Panc1 (cell line): ENCODE measurements at regions not wholly inside any gene's neighbourhood (a gene's known extent, or its start where the extent isn't known, plus 50 kb on each side); places are given as distances from the start of the nearest gene placed in this dataset.
"Not testable (repeated sequence)": the region's sequence is repeated elsewhere in the genome, so short reads cannot be mapped to it uniquely, and the experiment has no call there.

ENCODE experiments used
- ATAC-seq: fragments of 200-7000 bp; cut with Tn5 transposase; 2 replicates; pipeline ENCODE4 v1.9.1; 2020; ENCODE audit warnings: mild to moderate bottlenecking, moderate library complexity
- BruUV-seq: library from RNA; stranded (reverse); fragments of 400-500 nt; replicated peaks from 2 replicates; lab custom pipeline; 2021; lab: Mats Ljungman, UMichigan
- CTCF ChIA-PET: fragments of 300-600 bp; sonication (Branson Sonifier 250); formaldehyde crosslinking; loops from one replicate; lab custom pipeline; 2022; ENCODE audit warnings: antibody characterized with exemption; lab: Charles Lee
- POLR2A ChIA-PET: fragments of 300-600 bp; sonication (Branson Sonifier 250); formaldehyde crosslinking; loops from one replicate; lab custom pipeline; 2022; ENCODE audit warnings: antibody characterized with exemption; lab: Charles Lee
- DNase-seq: peaks from one replicate; pipeline ENCODE4 v3.0.0-alpha.2; 2010; ENCODE audit warnings: low read depth, low spot score
- H3K27ac ChIP-seq: 2 replicates; pipeline ENCODE4 v1.5.1; 2011; ENCODE audit warnings: mild to moderate bottlenecking, low read length, inconsistent platforms
- H3K27me3 ChIP-seq: fragments of 200-500 bp; sonication (Bioruptor generic); 2 replicates; pipeline ENCODE4 v1.6.0; 2014; ENCODE audit warnings: low read length, inconsistent platforms; ENCODE audit not compliant: control insufficient read depth, insufficient read depth
- H3K36me3 ChIP-seq: fragments of 200-500 bp; sonication (Bioruptor generic); 2 replicates; pipeline ENCODE4 v1.5.1; 2014; ENCODE audit warnings: inconsistent platforms, mild to moderate bottlenecking, low read length, moderate library complexity; ENCODE audit not compliant: control insufficient read depth, insufficient read depth
- H3K4me1 ChIP-seq: 2 replicates; pipeline ENCODE4 v1.5.1; 2011; ENCODE audit warnings: inconsistent platforms, mild to moderate bottlenecking, low read length, moderate library complexity; ENCODE audit not compliant: control insufficient read depth, insufficient read depth
- H3K4me3 ChIP-seq, 2 experiments: 2 replicates each; pipeline ENCODE4 v1.5.1; 2011 to 2012; ENCODE audit warnings: low read depth in 2 of 2, low read length in 2 of 2, mild to moderate bottlenecking in 2 of 2, inconsistent platforms in 1 of 2, moderate library complexity in 1 of 2
- H3K9me3 ChIP-seq: fragments of 200-500 bp; sonication (Bioruptor generic); 2 replicates; pipeline ENCODE4 v1.5.1; 2014; ENCODE audit warnings: low read depth, mild to moderate bottlenecking, inconsistent platforms, low read length, moderate library complexity; ENCODE audit not compliant: control insufficient read depth, insufficient read depth
- CTCF ChIP-seq: fragments of 450-650 bp; IDR thresholded peaks from 2 replicates; pipeline ENCODE4 v1.5.1; 2017; ENCODE audit warnings: mild to moderate bottlenecking
- POLR2AphosphoS5 ChIP-seq: IDR thresholded peaks from 2 replicates; pipeline ENCODE4 v1.6.1; 2012; ENCODE audit warnings: mild to moderate bottlenecking, low read depth, low read length, moderate library complexity
- REST ChIP-seq, 2 experiments: IDR thresholded peaks; 2 replicates each; pipeline ENCODE4 v1.6.1; 2011 to 2012; ENCODE audit warnings: low read depth in 2 of 2, control low read depth in 1 of 2, low read length in 1 of 2, mild to moderate bottlenecking in 1 of 2, moderate library complexity in 1 of 2; ENCODE audit not compliant: insufficient read depth in 1 of 2
- SIN3A ChIP-seq: IDR thresholded peaks from 2 replicates; pipeline ENCODE4 v1.6.1; 2012; ENCODE audit warnings: low read depth, mild to moderate bottlenecking, low read length, moderate library complexity, borderline replicate concordance; ENCODE audit not compliant: insufficient read depth
- TCF7L2 ChIP-seq: IDR thresholded peaks from 2 replicates; pipeline ENCODE4 v1.6.1; 2011; ENCODE audit warnings: mild to moderate bottlenecking, low read depth, low read length, inconsistent platforms
- in situ Hi-C: cut with HindIII; loops from 2 replicates; pipeline ENCODE4 v1.10.0; 2016; ENCODE audit warnings: low sequenced_read_pairs, low pct_unique_long_range_greater_than_20kb
- intact Hi-C: fragments of 100-400 bp; cut with micrococcal nuclease; formaldehyde crosslinking; loops from one replicate; pipeline ENCODE4 v1.10.0; 2022; ENCODE audit not compliant: unreplicated experiment

- in situ Hi-C loops, result no loop called here
- ATAC-seq, result no peak
- H3K27ac ChIP-seq, result no peak overlapping the region
- H3K4me1 ChIP-seq, result no peaks in the 10 kb centered on the region
- ChIA-PET POLR2A (no interaction called here), CTCF (no interaction called here)
- H3K4me3 ChIP-seq, result no peak overlapping the region
- DNase-seq, result no peak
- no TSS peak for BruUV-seq
- no peaks in the 10 kb centered on the region for H3K36me3 ChIP-seq
- intact Hi-C loops, result no loop called here
- H3K27me3 ChIP-seq, result no peaks in the 10 kb centered on the region
- H3K9me3 ChIP-seq, result no peaks in the 10 kb centered on the region
- TF ChIP-seq SIN3A (no peak), CTCF (no peak), POLR2AphosphoS5 (no peak), TCF7L2 (no peak), REST (IDR thresholded peaks at IDR 0.05; ENCODE audit: insufficient read depth in 1 of 2, low read depth in 2 of 2, low read length in 1 of 2) (no peak)
Observed at GRCh38 chr18:1848716-1849115, 722.6 kb downstream of the METTL4 start.

GRCh38 chr18:1849386-1849785, 721.9 kb downstream of the METTL4 start:
- no peak overlapping the region for H3K27ac ChIP-seq
- BruUV-seq, result no TSS peak
- ATAC-seq (no peak), DNase-seq (no peak)
- no peaks in the 10 kb centered on the region for H3K36me3 ChIP-seq
- intact Hi-C loops, result no loop called here
- in situ Hi-C loops, result no loop called here
- no peaks in the 10 kb centered on the region for H3K9me3 ChIP-seq
- H3K27me3 ChIP-seq, result no peaks in the 10 kb centered on the region
- TF ChIP-seq SIN3A (no peak), REST (IDR thresholded peaks at IDR 0.05; ENCODE audit: insufficient read depth in 1 of 2, low read depth in 2 of 2, low read length in 1 of 2) (no peak), TCF7L2 (no peak), POLR2AphosphoS5 (no peak), CTCF (no peak)
- H3K4me3 ChIP-seq, result no peak overlapping the region
- no peaks in the 10 kb centered on the region for H3K4me1 ChIP-seq
- POLR2A ChIA-PET, result no interaction called here
- CTCF ChIA-PET, result no interaction called here

- H3K36me3 ChIP-seq, DNase-seq, CTCF ChIA-PET, BruUV-seq, H3K27ac ChIP-seq, ATAC-seq, H3K27me3 ChIP-seq, POLR2A ChIA-PET, H3K4me3 ChIP-seq, H3K9me3 ChIP-seq, intact Hi-C loops, H3K4me1 ChIP-seq, in situ Hi-C loops: not testable (repeated sequence)
Observed at GRCh38 chr18:1857281-1857680, 714.0 kb downstream of the METTL4 start.
